Ammon's horn (tissue), 1 donor: ENCODE measurements at regions not wholly inside any gene's neighbourhood (a gene's known extent, or its start where the extent isn't known, plus 50 kb on each side); places are given as distances from the start of the nearest gene placed in this dataset.
A peak's percentile ranks its signal among the peaks of the same experiment; 100 is the strongest.

Experiments used
- DNase-seq: peaks from one replicate; pipeline ENCODE4 v3.0.0-alpha.2; 2016; ENCODE audit warnings: low spot score

GRCh38 chr13:108360139-108360538, 90.6 kb downstream of the TNFSF13B start:
- no peak for DNase-seq

DNA sequence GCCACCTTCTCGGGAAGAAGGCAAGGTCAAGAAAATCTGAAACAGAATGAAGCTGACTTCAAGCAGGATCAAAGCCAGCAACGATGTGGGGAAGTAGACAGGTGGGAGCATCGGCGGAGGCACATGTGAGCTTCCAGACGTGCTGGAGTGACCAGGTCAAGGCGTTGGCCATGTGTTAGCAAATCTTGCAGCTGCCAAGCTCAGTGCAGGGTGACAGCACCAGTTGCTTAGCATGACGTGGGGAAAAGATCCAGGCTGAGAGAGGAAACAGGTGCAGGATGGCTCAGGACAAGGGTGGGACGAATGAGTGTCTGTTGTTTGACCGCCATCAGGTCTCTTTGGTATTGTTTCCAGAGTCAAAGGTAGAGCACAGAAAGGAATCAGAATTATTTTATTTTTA, 92.3 kb downstream of the TNFSF13B start:
- no peak for DNase-seq

- DNase-seq = no peak
These were observed 94.1 kb downstream of the TNFSF13B start for GRCh38 chr13:108363666-108364065.

GRCh38 chr13:108365255-108365654, 95.7 kb downstream of the TNFSF13B start:
- no peak for DNase-seq

GRCh38 chr13:108368250-108368905, 98.9 kb downstream of the TNFSF13B start:
- DNase-seq = no peak

DNA sequence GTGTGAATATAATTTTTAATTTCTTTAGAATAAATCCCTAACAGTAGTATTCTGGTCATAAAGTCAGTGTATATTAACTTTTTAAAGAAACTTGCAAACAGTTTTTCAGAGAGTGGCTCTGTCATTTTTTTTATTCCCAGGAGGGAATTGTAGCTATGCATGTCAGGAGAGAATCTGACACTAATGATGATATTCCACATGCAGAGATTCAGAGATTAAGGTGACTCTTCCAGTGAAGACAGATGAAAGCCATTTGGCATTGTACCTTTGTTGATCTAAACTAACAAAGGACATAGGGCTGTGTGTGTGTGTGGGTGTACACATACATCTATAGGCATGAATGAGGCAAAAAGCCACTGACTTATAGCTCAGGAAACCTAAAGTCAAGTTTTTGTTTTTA, 99.9 kb downstream of the TNFSF13B start:
- DNase-seq = no peak

DNA sequence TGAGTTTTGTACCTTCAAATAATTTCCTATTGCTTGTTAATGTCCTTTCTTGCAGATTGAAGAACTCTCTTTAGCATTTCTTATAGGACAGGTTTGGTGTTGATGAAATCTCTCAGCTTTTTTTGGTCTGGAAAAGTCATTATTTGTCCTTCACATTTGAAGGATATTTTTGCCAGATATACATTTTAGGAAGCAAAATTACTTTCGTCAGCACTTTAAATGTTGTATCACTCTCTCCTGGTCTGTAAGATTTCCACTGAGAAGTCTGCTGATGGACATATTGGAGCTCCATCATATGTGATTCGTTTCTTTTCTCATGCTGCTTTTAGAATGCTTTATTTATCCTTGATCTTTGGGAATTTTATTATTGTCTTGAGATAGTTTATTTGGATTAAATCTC, 105.5 kb downstream of the TNFSF13B start:
- no peak for DNase-seq

GRCh38 chr13:108375772-108376171, 106.3 kb downstream of the TNFSF13B start:
- DNase-seq = no peak

- DNase-seq = no peak
These were observed 106.8 kb downstream of the TNFSF13B start for GRCh38 chr13:108376308-108376707.

DNA sequence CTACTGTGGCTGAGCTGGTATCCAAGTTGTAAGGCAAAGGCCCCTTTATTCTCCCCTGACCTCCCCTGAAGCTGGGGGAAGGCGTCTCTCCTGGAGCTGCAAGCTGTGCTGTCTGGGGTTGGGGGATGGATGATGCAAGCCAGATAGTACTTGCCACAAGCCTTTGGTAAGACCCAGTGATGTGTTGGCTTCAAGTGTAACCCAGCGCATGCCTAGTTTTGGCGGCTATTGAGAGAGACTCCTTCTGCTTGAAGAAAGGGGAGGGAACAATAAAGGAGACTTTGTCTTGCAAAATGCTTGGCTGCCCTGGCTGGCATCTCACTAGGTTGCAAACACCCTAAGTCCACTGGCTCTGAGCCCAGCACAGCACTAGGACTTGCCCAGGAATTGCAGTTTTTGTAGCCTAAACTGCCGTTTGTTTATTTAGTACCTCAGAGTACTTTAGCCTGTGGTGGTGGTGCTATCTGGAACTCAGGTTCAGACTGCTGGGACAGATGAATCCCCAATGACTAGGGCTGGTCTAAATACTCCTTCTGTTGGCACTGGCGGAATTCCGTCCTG, 108.2 kb downstream of the TNFSF13B start:
- no peak for DNase-seq

GRCh38 chr13:108383667-108384066, 114.1 kb downstream of the TNFSF13B start:
- no peak for DNase-seq

GRCh38 chr13:108387156-108387555, 117.6 kb downstream of the TNFSF13B start:
- DNase-seq = no peak

DNA sequence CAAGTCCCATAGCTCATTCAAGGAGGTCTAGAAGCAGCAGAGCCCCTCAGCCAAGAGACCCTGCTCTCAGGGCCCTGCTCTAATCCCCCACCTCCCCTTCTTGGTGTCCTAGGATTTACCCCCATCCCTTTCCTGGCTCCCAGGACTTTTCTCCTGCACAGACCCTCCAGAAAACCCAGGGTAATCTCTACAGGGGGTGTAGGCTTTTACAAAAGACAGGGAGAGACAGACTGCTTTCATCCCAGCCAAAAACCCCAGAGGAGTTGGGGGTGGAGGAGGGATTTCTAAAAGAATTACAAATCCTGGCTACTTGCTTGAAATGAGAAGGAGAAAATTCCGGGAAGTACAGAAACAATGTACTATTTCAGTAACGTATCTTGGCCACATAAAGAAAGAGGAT, 133.3 kb downstream of the TNFSF13B start:
- no peak for DNase-seq

DNA sequence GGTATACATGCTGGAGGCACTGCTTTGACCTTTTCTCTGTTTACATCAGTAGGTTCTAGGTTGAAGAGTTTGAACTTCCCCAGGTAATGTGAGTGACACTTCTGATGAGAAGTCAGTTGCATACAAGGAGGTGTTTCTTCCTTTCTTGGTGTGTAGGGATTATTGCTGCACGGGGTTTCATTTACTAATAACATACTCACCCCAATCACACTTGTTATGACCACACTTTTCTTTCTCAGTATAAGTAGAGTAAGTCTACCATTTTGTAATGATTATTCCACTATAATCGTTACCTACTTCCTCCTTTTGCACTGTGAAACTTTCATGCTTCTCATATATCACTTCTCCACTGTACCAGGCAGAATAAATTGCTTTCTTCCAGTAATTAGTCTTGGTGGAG, 138.0 kb downstream of the TNFSF13B start:
- no peak for DNase-seq

DNA sequence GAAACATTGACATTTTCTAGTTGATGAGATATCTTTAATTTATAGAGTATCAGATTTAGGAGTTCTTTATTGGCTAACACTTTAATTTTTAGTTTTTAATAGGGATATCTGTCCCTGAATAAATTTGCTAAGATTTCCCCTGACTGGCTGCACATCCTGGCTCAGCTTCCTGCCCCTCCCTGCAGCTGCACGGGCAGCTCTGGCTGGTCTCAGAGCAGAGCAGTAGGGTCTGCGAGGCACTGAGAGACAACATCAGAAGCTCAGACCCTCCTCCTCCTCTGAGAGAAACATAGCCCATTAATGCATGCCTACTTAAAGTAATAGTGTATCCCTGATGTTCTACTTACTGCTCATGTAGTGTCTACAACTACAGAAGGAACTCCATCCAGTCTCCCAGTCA, 139.2 kb downstream of the TNFSF13B start:
- DNase-seq = no peak

- DNase-seq = no peak
These were observed 140.2 kb downstream of the TNFSF13B start for GRCh38 chr13:108409730-108410129.

GRCh38 chr13:108419768-108420167, 150.2 kb downstream of the TNFSF13B start:
- DNase-seq = no peak

DNA sequence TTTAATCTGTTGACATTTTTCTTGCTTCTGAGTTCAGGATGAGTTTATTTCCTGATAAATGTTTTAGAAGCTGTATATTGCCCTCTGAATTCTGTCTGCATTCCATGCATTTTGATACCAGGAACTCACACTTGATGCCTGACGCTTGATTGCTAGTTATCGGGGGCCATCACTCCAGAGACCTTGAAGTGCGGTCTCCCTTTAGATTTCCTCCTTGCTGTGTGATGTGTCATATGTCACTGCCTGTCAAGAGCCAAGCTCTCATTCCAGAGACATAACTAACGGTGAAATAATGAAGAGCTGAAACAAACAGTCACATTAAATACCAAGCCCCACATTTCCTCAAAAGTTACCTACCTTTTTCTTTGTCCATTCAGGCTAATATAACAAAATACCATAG, 155.5 kb downstream of the TNFSF13B start:
- no peak for DNase-seq

DNA sequence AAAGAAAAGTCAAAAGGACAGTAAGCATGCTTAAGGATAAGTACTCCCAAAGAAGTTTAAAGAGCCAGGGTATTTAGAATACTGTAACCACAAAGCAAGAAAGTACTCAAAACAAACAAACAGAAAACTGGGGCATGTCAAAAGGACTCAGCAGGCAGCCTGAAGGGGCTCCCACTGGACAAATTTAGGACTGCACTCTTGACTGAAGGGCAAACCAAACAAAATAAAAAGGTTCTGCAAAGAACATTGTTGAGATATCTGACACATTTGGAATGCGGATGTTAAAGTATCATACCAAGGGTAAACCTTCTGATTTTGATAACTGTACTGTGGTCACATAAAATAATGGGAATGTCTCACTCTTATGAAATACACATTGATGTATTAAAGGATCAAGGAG, 157.4 kb downstream of the TNFSF13B start:
- DNase-seq = no peak

DNA sequence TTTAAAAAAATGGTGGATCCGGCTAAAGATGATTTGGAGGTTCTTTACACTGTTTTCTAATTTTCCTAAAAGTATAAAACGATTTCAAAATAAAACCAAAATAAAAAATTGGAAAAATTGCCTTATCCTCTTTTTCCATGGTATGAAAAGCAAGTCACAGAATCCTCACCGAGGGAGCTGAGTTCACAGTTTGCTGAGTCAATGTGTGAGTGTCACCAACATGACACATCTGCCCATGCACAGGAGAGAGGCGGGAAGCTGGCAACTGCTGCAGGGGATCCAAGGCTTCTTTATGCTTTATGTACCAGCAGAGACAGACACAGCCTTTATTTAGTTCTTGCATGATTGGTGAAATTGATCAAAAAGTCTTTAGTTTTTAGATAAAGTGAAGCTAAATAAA, 157.8 kb downstream of the TNFSF13B start:
- DNase-seq = peak; percentile 10

- DNase-seq = no peak
These were observed 159.2 kb downstream of the TNFSF13B start for GRCh38 chr13:108428691-108429090.

DNA sequence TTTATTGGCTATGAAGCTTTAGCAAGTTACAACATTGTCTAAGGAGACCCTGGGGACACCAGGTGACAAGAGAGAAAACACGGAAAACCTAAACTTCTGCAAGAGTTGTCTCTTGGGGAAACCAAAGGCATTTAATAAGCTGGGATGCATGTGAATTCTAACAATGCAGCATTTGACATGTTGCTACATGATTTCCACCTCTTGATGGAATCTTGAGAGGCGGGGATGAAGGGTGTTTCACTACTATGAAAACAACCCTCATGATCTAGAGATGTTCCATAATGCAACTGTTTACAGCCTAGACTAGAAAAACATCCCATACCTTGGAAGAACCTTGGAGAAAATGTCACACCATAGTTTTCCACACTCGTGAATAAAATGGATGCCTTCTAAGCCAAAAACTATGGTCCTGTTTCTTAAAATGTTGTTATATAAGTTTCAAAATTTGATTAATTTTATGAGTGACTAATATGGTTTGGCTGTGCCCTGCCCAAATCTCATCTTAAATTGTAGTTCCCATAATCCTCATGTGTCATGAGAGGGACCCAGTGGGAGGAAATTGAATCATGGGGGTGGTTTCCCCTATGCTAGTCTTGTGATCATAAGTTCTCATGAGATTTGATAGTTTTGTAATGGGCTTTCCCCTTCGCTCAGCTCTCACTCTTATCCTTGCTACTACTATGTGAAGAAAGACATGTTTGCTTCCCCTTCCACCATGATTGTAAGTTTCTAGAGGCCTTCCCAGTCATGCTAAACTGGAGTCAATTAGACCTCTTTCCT, 164.6 kb downstream of the TNFSF13B start:
- no peak for DNase-seq

DNA sequence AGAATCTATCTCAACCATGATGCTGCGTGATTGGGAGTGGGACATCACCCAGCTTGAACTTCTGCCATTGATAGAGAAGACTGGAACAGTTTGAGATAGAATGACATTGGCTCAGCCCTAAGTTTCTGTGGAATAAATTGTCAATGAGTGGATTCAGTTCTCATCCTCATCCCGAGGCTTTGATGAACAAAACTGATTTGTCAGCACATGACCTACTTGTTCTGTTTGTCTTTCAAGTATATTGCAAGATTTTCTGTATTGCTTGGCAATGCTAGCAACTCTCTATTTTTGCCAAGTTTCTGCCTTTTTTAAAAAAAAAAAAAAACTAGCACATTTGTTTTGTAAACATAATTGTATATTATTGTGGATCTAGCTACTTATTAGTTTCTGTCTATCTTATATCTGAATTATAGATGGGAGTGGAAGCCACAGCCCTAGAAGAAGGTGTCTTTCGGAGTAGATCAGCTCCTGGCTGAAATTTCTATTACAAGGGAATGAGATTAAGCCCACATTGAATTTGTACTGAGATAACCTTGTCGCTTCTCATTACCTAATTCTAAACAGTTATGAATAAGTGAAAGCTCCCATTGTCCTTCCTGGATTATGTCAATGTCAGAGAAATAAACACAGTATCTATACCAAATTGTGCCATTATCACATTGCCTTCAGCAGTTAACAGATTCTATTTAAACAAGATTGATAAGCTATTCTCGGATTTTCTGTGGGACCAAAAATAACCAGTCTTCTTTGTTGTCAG, 166.1 kb downstream of the TNFSF13B start:
- no peak for DNase-seq
